GM12891 (cell line): ENCODE measurements at regions not wholly inside any gene's neighbourhood (a gene's known extent, or its start where the extent isn't known, plus 50 kb on each side); places are given as distances from the start of the nearest gene placed in this dataset.

Experiments used
- PAX5 ChIP-seq: IDR thresholded peaks from 2 replicates; pipeline ENCODE4 v1.6.1; 2011; ENCODE audit warnings: low read length, moderate library complexity, mild to moderate bottlenecking; ENCODE audit not compliant: insufficient read depth, severe bottlenecking
- POLR2A ChIP-seq: IDR thresholded peaks from 2 replicates; pipeline ENCODE4 v1.6.1; 2011; ENCODE audit warnings: low read depth, low read length, control low read depth
- POLR2AphosphoS5 ChIP-seq: IDR thresholded peaks from 2 replicates; pipeline ENCODE4 v1.6.1; 2011; ENCODE audit warnings: low read depth, low read length, control low read depth
- SPI1 ChIP-seq: IDR thresholded peaks from 2 replicates; pipeline ENCODE4 v1.6.1; 2011; ENCODE audit warnings: low read depth, low read length, control low read depth
- TAF1 ChIP-seq: IDR thresholded peaks from 2 replicates; pipeline ENCODE4 v1.6.1; 2011; ENCODE audit warnings: low read depth, low read length, control low read depth

DNA sequence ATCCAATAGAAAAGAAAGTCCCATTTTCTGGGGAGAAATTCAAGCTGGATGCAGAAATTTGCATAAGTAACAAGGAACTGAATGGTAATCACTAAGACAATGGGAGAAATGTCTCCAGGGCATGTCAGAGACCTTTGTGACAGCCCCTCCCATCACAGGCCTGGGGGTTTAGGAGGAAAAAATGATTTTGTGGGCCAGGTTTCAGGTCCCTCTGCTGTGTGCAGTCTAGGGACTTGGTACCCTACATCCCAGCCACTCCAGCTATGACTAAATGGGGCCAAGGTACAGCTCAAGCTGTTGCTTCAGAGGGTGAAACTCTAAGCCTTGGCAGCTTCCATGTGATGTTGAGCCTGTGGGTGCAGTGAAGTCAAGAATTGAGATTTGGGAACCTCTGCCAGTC, 695.5 kb upstream of the MIR17HG start:
- TF ChIP-seq POLR2AphosphoS5: no peak
- no peak for TF ChIP-seq POLR2A
- TF ChIP-seq SPI1: no peak
- TF ChIP-seq TAF1: no peak
- no peak for TF ChIP-seq PAX5
